Mucosa of gallbladder (tissue), 1 donor: ENCODE measurements at regions not wholly inside any gene's neighbourhood (a gene's known extent, or its start where the extent isn't known, plus 50 kb on each side); places are given as distances from the start of the nearest gene placed in this dataset.
"Not testable (repeated sequence)": the region's sequence is repeated elsewhere in the genome, so short reads cannot be mapped to it uniquely, and the experiment has no call there.

Experiments
- DNase-seq: peaks from one replicate; pipeline ENCODE4 v3.0.0-alpha.2; 2020; ENCODE audit warnings: low spot score
- donor health status: DM: no; HTN: no; CAD: no.

DNA sequence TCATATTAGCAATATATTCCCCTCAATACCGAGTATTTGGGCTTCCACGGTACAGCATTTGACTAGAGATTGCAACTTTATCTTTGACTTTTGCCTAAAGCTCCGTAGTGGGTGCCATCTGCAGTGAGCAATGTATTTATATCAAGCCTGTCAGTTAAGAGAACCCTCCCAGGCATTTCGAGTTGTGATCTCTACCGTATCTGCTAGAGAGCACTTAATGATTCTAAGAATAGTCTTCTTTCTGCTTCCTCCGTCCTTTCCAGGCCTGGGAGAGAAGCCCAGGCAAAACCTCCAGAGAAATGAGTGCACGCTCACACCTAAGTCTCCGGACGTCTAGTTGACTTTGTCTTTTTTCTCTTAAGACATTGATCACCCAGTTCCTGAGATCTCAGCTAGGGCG, 210.6 kb downstream of the KLF6 start:
- DNase-seq = no peak

DNA sequence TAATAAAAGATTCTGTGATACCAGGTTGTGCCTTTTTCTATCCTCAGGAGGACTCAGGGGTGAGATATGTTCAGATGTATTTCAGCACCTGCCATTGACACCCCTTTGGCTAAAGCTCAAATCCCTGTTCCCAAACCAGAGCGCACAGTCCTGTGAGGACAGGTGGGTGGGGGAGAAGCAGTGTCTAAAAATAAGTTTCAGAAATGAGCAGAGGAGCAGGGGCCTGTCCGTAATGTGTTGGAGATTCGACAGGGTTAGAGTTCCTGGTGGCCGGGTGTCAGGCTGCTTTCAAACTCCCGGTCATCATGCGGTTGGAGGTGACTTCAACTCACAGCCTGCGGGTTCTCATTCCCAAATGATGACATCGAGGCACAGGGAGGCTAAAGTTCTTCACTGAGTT, 211.5 kb downstream of the KLF6 start:
- DNase-seq = no peak

DNA sequence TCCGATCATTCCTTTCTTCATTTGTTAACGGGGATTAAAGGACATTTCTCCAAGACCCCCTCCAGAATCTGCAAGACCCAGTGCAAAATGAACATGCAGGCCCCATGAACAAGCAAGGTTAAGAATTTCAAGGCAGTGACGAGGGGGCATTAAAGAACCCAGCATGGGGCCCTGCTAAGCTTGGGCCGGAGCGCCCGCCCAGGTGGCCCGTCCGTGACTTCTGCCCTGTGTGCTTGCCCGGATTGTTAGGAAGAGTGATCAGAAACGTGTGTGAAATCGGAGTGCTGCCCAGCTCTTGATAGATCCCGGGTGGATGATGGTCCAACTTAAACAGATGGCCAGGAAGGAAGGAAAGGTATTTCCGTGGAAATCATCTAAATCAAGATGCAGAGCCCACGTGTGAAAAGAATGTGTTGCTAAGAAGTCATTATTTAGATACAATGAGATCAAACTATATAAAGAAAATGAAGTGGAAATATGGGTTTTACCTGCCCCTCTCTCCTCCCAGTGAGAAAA, 213.6 kb downstream of the KLF6 start:
- DNase-seq = no peak

DNA sequence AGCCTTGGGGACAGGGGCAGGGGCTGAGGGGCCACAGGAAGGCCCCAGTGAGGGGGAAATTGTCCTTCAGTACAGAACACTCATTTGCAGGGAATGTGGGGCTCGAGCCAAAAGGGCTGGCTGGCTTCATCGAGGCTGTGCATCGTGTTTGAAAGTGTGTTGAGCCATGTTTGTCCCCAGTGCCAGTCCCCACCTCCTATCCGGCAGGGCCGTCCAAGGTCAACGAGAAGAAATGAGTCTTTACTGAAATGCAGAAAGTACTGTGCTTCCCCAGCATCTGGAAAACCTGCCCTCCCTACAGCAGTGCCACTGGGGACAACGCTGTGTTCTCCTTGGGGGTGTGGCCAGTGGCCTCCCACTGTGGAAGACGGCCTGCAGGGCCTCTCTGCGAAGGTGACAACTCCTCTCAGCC, 214.1 kb downstream of the KLF6 start:
- DNase-seq = no peak

DNA sequence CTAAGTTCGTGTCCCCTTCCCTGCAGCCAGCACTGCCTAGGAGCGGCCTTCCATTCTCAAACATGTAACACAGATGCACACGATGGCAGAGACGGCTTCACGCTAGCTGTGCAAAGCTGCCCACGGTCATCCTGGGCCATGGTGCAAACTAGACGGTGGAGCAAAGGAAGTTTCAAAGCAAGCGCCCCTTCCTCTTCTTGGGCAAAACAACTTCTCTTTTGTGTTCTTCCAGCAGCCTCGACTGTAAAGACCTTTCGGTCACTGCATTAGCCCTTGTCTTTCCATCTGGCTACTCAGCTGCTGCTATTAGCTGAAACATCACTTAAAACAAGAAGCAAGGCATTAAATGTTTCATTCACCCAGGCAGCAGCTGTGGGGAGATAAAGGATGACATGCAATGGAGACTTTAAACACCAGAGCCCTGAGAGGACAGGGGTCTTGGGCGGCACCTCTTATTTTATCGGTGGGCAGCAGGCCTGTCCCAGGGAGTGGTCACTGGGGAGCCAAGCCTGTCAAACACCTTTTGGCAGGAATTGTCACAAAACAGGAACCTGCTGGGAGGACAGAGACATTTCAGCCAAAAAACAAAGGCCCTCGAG, 214.8 kb downstream of the KLF6 start:
- no peak for DNase-seq

DNA sequence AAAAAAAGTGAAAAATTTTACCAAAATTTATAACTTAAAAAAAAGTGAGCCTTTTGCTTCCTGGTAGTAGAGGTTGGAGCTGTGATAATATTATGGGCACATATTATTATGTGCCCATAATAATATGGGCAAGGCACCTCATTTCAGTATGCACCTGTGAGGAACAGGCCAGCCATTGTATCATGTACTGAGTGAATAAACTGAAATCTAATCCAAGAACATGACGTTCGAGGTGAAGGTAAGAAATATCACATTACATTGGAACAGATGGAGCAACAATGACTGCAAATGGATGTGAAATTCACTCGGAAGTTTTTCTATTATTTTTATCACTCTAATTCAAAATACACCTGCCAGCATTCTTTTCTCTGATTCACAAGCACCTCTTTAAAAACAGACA, 216.0 kb downstream of the KLF6 start:
- no peak for DNase-seq

DNA sequence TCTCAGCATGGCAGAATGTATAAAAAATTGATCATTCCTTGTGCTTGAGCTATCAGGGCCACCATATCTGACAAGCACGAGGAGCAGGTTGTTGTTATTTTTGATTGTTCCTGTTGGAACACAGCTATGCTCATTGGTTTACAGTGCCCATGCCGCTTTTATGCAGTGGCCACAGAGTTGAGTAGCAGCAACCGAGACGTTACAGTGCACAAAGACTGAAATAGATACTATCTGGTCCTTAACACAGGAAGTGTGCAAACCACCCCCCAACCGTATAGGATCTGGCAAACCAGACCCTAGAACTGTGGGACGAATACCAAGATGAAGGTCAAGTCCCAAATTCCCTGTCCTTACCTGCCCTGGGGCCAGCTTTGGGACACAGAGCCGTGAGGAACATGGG, 216.6 kb downstream of the KLF6 start:
- no peak for DNase-seq

DNA sequence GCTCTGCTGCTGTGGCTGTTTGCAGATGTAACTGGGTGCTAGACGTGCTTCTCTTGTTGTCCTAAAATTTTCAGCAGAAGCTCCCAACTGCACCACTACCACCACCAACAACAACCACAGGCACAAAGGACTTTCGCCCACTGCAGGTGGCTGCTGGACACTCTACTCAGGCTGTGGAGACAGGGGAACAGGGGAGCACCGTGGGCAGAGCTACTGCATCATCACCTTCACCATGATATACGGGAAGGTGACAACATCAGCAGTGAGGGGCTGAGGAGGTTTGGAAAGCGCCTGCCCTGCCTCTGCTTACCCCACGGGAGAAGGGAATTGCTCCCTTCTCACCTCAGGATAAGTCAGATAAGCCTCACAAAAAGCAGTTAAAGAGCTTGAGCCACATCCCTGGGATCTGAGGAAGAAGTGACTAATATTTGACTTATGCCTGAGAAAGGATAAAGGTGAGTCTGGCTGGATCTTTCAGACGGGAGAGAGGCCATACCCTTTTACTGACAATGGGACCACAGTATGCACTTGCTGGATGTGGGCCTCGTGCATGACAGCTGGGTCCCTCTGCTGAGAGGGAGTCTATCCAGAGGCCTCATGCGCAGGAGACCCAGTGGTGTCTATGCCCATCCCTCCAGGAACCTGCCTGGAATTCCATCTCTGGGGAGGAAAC, 217.6 kb downstream of the KLF6 start:
- no peak for DNase-seq

DNA sequence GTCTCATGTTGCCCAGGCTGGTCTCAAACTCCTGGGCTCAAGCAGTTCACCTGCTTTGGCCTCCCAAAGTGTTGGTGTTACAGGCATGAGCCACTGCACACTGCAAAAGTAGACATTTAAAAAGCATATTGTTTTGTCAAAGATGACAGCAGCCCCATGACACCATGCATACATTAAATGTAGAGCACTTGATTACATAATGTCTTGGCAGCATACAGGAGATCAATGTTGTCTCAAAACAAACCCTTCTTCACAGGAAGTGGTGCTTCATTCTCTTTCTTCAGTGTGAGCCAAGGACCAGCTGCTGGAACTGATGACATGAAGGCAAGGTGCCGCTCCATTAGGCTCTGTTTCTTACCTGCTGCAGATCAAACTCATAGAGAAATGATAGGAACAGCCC, 218.4 kb downstream of the KLF6 start:
- no peak for DNase-seq

DNA sequence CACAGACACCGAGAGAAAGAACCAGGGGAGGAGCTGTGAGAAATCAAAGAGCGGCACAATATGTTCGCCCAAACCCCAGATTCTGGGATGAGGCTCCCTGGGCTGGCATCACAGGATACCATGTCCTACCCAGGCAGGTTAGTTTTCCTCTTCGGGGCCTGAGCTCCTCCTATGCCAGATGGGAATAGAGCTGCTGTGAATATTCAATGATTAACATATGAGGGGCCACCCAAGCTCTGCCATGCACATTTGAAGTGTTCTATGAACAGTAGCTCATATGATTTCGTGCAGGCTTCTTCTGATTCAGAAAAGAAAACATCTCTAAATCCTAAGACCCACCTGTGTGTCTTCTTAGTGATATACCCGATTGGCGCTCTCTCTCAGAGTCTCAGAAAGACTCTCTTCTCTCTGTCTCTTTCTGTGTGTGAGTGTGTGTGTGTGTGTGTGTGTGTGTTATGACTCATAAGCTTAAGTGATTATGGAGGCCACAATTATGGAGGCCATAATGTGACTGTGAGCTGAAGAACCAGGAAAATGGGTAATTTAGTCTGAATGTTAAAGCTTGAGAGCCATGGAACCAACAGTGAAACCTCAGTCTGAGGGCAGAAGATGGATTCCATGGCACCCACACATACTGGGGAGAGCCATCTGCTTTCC, 220.5 kb downstream of the KLF6 start:
- no peak for DNase-seq

DNA sequence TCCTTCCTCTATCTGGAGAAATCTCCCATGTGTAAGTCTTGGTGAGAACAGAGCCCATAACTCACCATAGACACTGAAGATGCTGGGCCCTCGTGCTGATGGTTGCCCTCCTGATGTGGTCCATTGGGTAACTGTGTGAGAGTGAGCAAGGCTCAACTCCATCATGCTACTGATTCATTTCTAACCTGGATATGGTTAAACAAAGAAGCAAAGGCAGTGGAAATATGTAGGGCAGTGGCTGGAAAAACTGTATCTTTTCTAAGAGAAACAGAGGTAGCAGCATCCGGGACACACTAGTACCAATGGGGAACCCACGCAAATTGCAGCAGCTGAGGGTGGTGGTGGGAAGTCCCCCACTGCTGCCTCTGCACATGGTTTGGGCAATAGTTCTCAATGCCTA, 221.7 kb downstream of the KLF6 start:
- no peak for DNase-seq

DNA sequence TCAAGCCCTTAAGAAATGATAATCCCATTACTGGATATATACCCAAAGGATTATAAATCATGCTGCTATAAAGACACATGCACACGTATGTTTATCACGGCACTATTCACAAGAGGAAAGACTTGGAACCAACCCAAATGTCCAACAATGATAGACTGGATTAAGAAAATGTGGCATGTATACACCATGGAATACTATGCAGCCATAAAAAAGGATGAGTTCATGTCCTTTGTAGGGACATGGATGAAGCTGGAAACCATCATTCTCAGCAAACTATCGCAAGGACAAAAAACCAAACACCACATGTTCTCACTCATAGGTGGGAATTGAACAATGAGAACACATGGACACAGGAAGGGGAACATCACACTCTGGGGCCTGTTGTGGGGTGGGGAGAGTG, 224.4 kb downstream of the KLF6 start:
- not testable (repeated sequence) for DNase-seq

DNA sequence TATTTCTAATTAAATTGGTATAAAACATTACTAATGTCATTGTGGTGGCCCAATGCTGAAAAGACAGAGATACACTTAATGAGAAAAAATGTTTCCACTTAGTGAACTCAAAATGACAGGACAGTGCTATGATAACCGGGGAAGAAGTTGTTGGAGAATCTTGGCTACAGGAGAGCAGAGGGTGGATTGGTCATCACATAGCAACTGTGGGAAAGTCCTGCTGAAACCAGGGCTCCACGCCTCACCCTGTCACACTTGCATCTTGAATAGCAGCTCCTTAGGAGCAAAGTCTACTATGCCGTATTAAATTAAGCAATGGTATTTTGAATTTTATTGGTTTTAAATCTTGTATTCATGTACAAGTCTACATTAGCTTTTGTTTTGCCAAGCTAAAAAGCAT, 225.5 kb downstream of the KLF6 start:
- DNase-seq = no peak

DNA sequence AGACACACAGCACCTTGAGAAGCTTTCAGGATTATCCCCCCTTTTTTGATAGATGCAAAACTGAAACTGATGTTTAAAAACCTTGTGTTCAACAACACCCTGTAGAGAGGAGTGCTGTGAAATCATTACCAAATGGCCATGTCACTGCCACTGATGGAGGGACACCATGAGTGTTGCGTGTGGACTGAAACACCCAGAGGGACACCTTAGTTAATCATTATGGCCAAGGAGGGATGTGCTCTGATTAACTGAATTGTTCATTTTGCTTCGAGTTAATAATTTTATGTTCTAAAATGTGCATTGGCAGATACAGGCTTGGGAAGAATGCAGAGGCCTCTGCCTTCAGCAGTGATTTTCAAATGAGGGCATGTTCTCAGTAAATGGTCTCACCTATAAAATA, 226.0 kb downstream of the KLF6 start:
- DNase-seq = no peak

DNA sequence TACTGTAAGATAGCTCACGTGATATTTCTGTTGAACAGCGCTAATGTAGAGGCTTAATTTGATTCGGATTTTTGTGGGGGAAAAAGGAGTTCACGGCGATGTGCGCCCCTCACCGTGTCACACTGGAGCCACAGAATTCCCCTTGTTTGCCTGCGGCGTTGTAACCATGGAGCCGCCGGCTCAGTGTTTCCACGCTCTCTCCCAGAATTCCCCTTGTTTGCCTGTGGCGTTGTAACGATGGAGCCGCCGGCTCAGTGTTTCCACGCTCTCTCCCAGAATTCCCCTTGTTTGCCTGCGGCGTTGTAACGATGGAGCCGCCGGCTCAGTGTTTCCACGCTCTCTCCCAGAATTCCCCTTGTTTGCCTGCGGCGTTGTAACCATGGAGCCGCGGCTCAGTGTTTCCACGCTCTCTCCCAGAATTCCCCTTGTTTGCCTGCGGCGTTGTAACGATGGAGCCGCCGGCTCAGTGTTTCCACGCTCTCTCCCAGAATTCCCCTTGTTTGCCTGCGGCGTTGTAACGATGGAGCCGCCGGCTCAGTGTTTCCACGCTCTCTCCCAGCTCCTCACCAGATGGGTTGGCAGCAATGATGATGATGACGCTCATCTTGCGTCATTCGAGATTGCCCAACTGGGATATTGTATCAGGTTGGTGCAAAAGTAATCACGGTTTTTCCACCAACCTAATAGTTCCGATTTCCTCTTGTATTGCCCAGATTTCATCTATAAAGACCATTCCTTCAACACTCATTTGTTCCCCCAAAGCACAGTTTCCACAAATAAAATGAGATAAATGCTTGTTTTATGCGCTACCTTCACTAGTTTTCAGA, 228.6 kb downstream of the KLF6 start:
- DNase-seq = peak; percentile 34

DNA sequence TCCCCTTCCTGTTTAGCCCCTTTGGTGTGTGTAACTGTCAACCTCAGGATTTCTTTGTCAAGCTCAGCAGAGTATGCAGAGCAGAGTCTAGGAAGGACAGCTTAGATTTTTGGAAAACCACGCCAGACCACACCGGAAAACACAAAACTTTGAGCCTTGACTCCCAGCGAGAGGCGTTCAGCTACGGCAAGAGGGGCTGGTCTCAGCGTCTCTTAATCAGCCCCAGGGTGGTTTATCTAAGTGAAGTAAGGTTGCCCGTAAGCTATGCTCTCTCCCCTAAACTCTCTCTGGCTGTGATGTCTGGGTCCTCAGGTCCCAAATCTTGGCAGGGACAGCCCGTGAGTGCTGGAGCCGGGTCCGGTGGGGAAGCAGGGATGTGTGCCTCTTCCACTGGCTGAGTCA, 230.9 kb downstream of the KLF6 start:
- no peak for DNase-seq

DNA sequence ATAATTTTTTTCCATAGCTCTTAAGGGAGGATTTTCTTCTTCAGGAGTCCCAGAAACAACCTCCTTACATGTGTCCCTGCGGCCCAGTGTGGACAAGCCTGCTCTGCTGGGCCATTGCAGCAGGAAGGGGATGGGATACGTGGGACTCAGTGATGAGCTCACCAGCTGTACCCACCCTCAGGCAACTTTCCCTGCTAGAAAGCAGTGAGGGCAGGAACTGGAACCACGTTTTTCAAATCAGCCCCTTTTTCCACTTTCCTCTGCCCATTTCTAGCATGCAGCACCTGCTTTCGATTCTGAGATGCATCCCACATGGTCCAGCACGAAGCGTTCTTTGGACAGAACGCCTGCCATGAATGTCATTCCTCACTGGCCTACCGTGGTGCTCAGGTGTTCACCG, 232.7 kb downstream of the KLF6 start:
- no peak for DNase-seq

DNA sequence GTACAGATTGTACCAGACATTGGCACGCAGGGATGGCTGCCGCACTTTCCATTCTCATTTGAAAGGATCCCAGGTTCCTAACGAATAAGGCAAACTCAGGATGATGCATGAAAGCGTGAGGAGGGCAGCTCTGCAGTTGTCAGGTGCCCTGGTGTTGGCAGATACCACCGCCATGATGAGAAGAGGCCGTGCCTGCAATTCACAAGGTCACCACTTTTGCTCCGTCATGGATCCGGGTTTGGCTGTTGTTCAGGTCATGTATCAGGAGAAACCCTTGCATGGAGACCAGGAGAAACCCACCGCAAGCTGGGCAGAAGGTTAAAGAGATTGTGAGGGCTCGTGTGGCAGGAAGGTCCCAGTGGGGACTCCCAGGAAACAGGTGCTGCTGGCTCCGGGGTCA, 233.2 kb downstream of the KLF6 start:
- no peak for DNase-seq

DNA sequence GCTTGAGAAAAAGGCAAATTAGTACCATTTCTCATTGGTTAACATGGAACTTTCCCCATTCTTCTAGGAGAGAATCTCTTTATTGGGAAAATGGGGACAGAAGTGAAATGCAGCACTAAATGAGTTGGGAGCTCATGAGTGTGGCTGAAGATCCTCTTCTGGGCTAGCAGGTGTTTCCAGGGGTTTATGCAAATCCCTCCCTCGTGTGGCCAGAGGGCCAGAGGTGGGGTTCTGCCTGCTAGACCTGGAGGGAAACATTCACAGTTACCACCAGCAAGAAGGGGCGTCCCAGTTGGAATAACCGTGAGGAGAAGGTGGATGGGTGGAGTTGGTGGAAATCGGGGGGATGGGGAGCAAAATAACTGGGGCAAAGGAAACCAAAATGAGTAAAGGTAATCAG, 235.9 kb downstream of the KLF6 start:
- no peak for DNase-seq

DNA sequence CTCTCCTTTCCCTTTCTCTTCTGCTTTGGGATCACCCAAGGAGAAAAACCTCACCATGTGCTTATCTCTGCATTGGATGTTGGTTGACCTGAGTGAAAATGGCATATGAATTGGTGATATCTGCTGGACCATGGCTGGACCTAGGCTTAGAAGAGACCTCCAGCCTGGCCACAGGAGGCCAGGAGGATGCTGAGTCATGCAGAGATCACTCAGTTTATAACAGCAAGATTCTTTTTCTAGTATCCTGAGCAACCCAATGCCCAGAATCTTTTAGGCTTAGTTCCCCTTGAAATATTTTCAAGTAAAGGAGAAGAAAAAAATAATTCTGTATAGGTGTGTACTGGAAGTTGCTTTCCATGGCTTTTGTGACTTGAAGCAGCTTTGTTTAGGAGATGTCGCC, 236.3 kb downstream of the KLF6 start:
- no peak for DNase-seq

DNA sequence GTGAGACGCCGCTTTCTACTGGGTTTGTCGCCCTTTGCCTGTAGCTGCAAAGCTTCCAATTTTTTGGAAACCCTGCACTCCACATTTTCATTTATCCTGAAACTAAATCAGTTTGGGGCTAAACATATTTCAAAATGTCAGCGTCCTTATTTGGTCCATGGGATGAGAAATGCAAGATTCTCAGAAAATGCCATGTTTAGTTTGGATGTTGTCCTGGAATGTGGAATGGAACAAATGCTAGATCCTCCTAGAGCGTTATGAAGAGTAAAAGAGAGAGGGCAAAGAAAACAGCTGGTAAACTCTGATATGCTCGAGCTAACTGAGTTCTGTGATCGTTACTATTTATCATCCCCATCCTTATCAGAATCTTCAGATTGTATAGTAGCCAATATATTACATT, 236.9 kb downstream of the KLF6 start:
- DNase-seq = no peak

DNA sequence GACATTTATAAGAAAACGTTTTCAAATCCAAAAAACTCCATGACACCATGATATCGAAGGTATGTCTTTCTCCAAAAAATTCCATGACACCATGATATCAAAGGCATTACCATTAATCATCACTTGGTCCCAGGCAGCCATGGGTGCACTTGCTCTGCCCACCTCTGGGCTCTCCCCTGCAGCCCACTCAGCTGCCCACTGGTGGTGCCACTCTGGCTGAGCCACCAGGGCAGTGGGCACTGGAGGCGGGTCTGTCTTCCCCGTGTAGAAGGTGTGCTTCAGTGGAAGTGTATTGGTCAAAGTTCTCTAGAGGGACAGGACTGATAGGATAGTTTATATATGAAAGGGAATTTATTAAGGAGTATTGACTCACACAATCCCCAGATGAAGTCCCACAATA, 240.4 kb downstream of the KLF6 start:
- no peak for DNase-seq
